SK-N-SH (cell line): ENCODE measurements at regions not wholly inside any gene's neighbourhood (a gene's known extent, or its start where the extent isn't known, plus 50 kb on each side); places are given as distances from the start of the nearest gene placed in this dataset.

Experiments used
- CTCF ChIA-PET: fragments of 300-600, 350-600 bp; formaldehyde crosslinking; extraction: SDS; loops from one replicate; lab custom pipeline; 2021; lab: Yijun Ruan, JAX
- POLR2A ChIA-PET: fragments of 350-600 bp; sonication (Branson Sonifier 250); formaldehyde crosslinking; extraction: SDS; loops from one replicate; lab custom pipeline; 2020; ENCODE audit warnings: antibody characterized with exemption, inconsistent platforms; lab: Yijun Ruan, JAX
- DNase-seq: peaks from one replicate; pipeline ENCODE4 v3.0.0; 2012
- H2AFZ ChIP-seq: fragments of 200-600 bp; sonication (generic); 2 replicates; pipeline ENCODE4 v1.8.1; 2016; ENCODE audit warnings: antibody characterized with exemption, mild to moderate bottlenecking, low read depth
- H3F3A ChIP-seq: fragments of 200-600 bp; sonication (generic); replicated peaks from 2 replicates; pipeline ENCODE3; 2016; ENCODE audit warnings: antibody characterized with exemption, mild to moderate bottlenecking; ENCODE audit not compliant: insufficient read depth
- H3K27ac ChIP-seq, 2 experiments: fragments of 200-500 bp in 1 of 2; fragments of 200-600 bp in 1 of 2; sonication (Bioruptor generic) in 1 of 2; sonication (generic), shearing (Covaris generic) in 1 of 2; 2 replicates each; pipeline versions ENCODE4 v1.5.1 to v1.6.1; 2014 to 2016; ENCODE audit warnings: low read depth in 2 of 2, inconsistent platforms in 1 of 2, low read length in 1 of 2, mild to moderate bottlenecking in 1 of 2, mixed read lengths in 1 of 2
- H3K27me3 ChIP-seq: fragments of 200-600 bp; sonication (generic), shearing (Covaris generic); 2 replicates; pipeline ENCODE4 v1.6.1; 2016; ENCODE audit warnings: mixed run types; ENCODE audit not compliant: insufficient read depth
- H3K36me3 ChIP-seq, 2 experiments: fragments of 200-500 bp in 1 of 2; fragments of 200-600 bp in 1 of 2; sonication (Bioruptor generic) in 1 of 2; sonication (generic) in 1 of 2; replicated peaks in 1 of 2; 2 replicates each; pipeline versions ENCODE3 to v1.5.1; 2014 to 2016; ENCODE audit warnings: low read length in 1 of 2, mild to moderate bottlenecking in 1 of 2; ENCODE audit not compliant: insufficient read depth in 2 of 2, control insufficient read depth in 1 of 2
- H3K4me1 ChIP-seq, 2 experiments: fragments of 200-500 bp in 1 of 2; fragments of 200-600 bp in 1 of 2; sonication (Bioruptor generic) in 1 of 2; sonication (generic), shearing (Covaris generic) in 1 of 2; 2 replicates each; pipeline versions ENCODE4 v1.5.1 to v1.6.1; 2014 to 2016; ENCODE audit warnings: low read depth in 1 of 2, low read length in 1 of 2, mixed run types in 1 of 2; ENCODE audit not compliant: insufficient read depth in 2 of 2, control insufficient read depth in 1 of 2
- H3K4me2 ChIP-seq: fragments of 200-600 bp; sonication (generic), shearing (Covaris generic); 2 replicates; pipeline ENCODE4 v1.6.1; 2017; ENCODE audit warnings: mixed run types
- H3K4me3 ChIP-seq, 2 experiments: fragments of 200-500 bp in 1 of 2; fragments of 200-600 bp in 1 of 2; sonication (Bioruptor generic) in 1 of 2; sonication (generic), shearing (Covaris generic) in 1 of 2; 2 replicates each; pipeline versions ENCODE4 v1.5.1 to v1.8.1; 2014 to 2016; ENCODE audit warnings: low read depth in 2 of 2, inconsistent platforms in 1 of 2, low read length in 1 of 2, mild to moderate bottlenecking in 1 of 2, mixed read lengths in 1 of 2, moderate library complexity in 1 of 2
- H3K79me2 ChIP-seq: fragments of 200-600 bp; sonication (generic); 2 replicates; pipeline ENCODE4 v1.8.1; 2017; ENCODE audit warnings: mild to moderate bottlenecking; ENCODE audit not compliant: insufficient read depth
- H3K9ac ChIP-seq: fragments of 200-600 bp; sonication (generic); 2 replicates; pipeline ENCODE4 v1.6.1; 2017; ENCODE audit warnings: mixed run types
- H3K9me2 ChIP-seq: fragments of 200-600 bp; sonication (generic); 2 replicates; pipeline ENCODE4 v1.6.1; 2017; ENCODE audit warnings: mixed run types
- H3K9me3 ChIP-seq: fragments of 200-600 bp; sonication (generic); 2 replicates; pipeline ENCODE4 v1.6.1; 2017; ENCODE audit warnings: mixed run types, mild to moderate bottlenecking, moderate library complexity
- H4K20me1 ChIP-seq: fragments of 200-600 bp; sonication (generic); 2 replicates; pipeline ENCODE4 v1.6.1; 2017; ENCODE audit warnings: mild to moderate bottlenecking, mixed run types; ENCODE audit not compliant: insufficient read depth
- CHD2 ChIP-seq: fragments of 150-350 bp; IDR thresholded peaks from 2 replicates; pipeline ENCODE4 v1.6.1; 2018; ENCODE audit warnings: low read length; ENCODE audit not compliant: partially characterized antibody
- FOXJ3 ChIP-seq: sonication (generic); formaldehyde crosslinking; IDR thresholded peaks from 2 replicates; pipeline ENCODE4 v1.5.1; 2020; ENCODE audit warnings: mild to moderate bottlenecking, missing genetic modification reagents
- GATA2 ChIP-seq: sonication (generic); formaldehyde crosslinking; IDR thresholded peaks from 2 replicates; pipeline ENCODE4 v1.5.0; 2020; ENCODE audit warnings: mild to moderate bottlenecking, missing genetic modification reagents
- MAX ChIP-seq: IDR thresholded peaks from 2 replicates; pipeline ENCODE4 v1.4.0; 2012; ENCODE audit warnings: low read depth
- NFIC ChIP-seq: IDR thresholded peaks from 2 replicates; pipeline ENCODE4 v1.4.0; 2012; ENCODE audit warnings: borderline replicate concordance
- PBX3 ChIP-seq: IDR thresholded peaks from 2 replicates; pipeline ENCODE4; 2012
- RAD21 ChIP-seq: IDR thresholded peaks from 2 replicates; pipeline ENCODE4 v1.6.1; 2012; ENCODE audit warnings: mild to moderate bottlenecking, low read length
- RCOR1 ChIP-seq: fragments of 150-350 bp; IDR thresholded peaks from 2 replicates; pipeline ENCODE4 v1.6.1; 2017; ENCODE audit warnings: antibody characterized with exemption, low read length
- RXRA ChIP-seq: IDR thresholded peaks from 2 replicates; pipeline ENCODE4 v1.4.0; 2012; ENCODE audit warnings: low read depth, mild to moderate bottlenecking, borderline replicate concordance
- TAF1 ChIP-seq: IDR thresholded peaks from 2 replicates; pipeline ENCODE4 v1.6.1; 2012; ENCODE audit warnings: low read depth, mild to moderate bottlenecking, low read length, moderate library complexity, borderline replicate concordance
- TEAD4 ChIP-seq: IDR thresholded peaks from 2 replicates; pipeline ENCODE4 v1.4.0; 2012; ENCODE audit warnings: mild to moderate bottlenecking, borderline replicate concordance; ENCODE audit not compliant: insufficient read depth
- WGBS: methylation state at CpG from one replicate; pipeline ENCODE4 v1.1.6; 2017; ENCODE audit warnings: low lambda C conversion rate; 5-methylcytosine and 5-hydroxymethylcytosine counted together
- TF ChIP-seq, protein P1 (sequence below): IDR thresholded peaks from 2 replicates; pipeline ENCODE4 v1.6.1; 2012; ENCODE audit warnings: mild to moderate bottlenecking, low read depth, low read length, moderate library complexity

- TF ChIP-seq, protein P1, sequence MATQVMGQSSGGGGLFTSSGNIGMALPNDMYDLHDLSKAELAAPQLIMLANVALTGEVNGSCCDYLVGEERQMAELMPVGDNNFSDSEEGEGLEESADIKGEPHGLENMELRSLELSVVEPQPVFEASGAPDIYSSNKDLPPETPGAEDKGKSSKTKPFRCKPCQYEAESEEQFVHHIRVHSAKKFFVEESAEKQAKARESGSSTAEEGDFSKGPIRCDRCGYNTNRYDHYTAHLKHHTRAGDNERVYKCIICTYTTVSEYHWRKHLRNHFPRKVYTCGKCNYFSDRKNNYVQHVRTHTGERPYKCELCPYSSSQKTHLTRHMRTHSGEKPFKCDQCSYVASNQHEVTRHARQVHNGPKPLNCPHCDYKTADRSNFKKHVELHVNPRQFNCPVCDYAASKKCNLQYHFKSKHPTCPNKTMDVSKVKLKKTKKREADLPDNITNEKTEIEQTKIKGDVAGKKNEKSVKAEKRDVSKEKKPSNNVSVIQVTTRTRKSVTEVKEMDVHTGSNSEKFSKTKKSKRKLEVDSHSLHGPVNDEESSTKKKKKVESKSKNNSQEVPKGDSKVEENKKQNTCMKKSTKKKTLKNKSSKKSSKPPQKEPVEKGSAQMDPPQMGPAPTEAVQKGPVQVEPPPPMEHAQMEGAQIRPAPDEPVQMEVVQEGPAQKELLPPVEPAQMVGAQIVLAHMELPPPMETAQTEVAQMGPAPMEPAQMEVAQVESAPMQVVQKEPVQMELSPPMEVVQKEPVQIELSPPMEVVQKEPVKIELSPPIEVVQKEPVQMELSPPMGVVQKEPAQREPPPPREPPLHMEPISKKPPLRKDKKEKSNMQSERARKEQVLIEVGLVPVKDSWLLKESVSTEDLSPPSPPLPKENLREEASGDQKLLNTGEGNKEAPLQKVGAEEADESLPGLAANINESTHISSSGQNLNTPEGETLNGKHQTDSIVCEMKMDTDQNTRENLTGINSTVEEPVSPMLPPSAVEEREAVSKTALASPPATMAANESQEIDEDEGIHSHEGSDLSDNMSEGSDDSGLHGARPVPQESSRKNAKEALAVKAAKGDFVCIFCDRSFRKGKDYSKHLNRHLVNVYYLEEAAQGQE = no peak; the same call in 1 of the 2 replicates
- TF ChIP-seq TAF1 (peak; percentile 33; the same call in 1 of the 2 replicates), RCOR1 (no peak), TEAD4 (0 out of 2 replicates have a peak, but pooled peaks have one; percentile 33)
These were observed 160.2 kb upstream of the TBL1XR1 start (continued) for GRCh38 chr3:177357352-177358090.

DNA sequence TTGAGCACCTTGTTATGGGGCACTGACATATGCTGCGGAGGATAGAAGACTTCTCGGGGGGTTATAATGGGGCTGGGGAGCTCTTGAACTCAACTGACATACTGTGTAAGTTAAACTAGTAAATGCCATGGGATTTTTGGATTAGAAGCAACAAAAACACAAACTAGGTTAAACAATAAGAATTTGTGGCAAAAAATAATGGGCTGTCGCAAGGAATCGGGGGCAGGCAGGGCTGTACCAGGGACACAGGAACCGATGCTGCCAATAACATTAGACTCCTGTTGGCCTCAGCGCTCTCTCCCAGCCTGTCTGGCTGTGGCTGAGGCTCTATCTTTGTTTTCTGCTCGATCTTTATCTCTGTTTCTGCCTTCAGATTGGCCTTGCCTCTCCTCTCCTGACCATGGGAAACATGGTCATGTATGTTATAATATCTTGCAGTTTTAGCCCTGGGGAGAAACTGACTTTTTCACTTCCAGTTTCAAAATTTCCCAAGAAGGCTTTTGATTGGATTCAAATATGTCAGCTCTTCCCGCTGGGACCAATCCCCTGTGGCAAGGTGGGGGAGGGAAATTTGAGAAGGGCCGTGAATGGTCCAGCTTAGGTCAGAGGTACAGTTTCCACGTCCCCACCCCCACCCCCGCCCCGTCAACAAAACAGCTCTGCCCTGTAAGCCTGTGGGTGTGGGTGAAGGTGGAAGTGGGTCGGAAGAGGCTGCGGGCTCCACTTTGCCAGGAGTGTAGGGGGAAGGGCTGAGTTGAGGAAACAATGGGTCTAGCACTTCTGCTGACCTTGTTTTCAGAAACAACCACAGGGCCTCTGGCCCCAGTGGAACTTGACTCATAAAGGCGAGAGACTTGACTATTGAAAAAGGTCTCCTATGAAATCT is 161.1 kb upstream of the TBL1XR1 start:
- Histone ChIP-seq H3K4me2 (peak overlapping the region; percentile 63), H3K27me3 (no peaks in the 10 kb centered on the region), H4K20me1 (no peaks in the 10 kb centered on the region), H3K27ac (peak overlapping the region; percentile 85 to 97), H3K9me3 (no peaks in the 10 kb centered on the region), H3K4me3 (peak overlapping the region; percentile 12 to 45; a peak in 3 of 4 replicates), H3K9ac (peak overlapping the region; percentile 67), H3K9me2 (no peaks in the 10 kb centered on the region), H2AFZ (peak overlapping the region; percentile 74), H3K4me1 (peaks cover 37 to 40% of the 10 kb centered on the region in 2 experiments), H3F3A (peaks cover 25% of the 10 kb centered on the region), H3K36me3 (no peaks in the 10 kb centered on the region), H3K79me2 (no peaks in the 10 kb centered on the region)
- DNase-seq = peak; percentile 54
- WGBS = 22% methylated on average over 15 of the region's 15 CpGs
- CTCF ChIA-PET = interaction anchor here (0.7 to 4.6 kb wide), 4 partner anchors 17 to 307 kb away, joined by 3 to 38 read pairs (median 6); no protein-coding TSS in a partner anchor
- peak; percentile 64; the same call in 1 of the 2 replicates for TF ChIP-seq RXRA
- TF ChIP-seq MAX = peak; percentile 8; the same call in 1 of the 2 replicates
- peak; percentile 25; the same call in 1 of the 2 replicates for TF ChIP-seq RAD21
- TF ChIP-seq FOXJ3 (CRISPR knock-in tag) = peak; percentile 28; the same call in 1 of the 2 replicates
- no peak for TF ChIP-seq NFIC
- peak; percentile 25 for TF ChIP-seq PBX3
- peak; percentile 79 for TF ChIP-seq CHD2
- peak; percentile 83 for TF ChIP-seq GATA2
- TF ChIP-seq, protein P1 = no peak
- POLR2A ChIA-PET = interaction anchor here (1.1 to 2.2 kb wide), 2 partner anchors 160 to 162 kb away, joined by 4 to 21 read pairs; partner anchors contain the start of gene TBL1XR1
